HUES48 (cell line): ENCODE measurements at regions not wholly inside any gene's neighbourhood (a gene's known extent, or its start where the extent isn't known, plus 50 kb on each side); places are given as distances from the start of the nearest gene placed in this dataset.

ENCODE experiments used
- H3K27ac ChIP-seq: one replicate; pipeline ENCODE4 v1.7.0; 2013; ENCODE audit warnings: low read depth, low read length, inconsistent platforms
- H3K27me3 ChIP-seq: 2 replicates; pipeline ENCODE4 v1.6.1; 2013; ENCODE audit warnings: mild to moderate bottlenecking, low read length; ENCODE audit not compliant: control insufficient read depth, insufficient read depth
- H3K36me3 ChIP-seq: 2 replicates; pipeline ENCODE4 v1.6.1; 2013; ENCODE audit warnings: low read length; ENCODE audit not compliant: control insufficient read depth, insufficient read depth
- H3K4me1 ChIP-seq: 2 replicates; pipeline ENCODE4 v1.6.1; 2013; ENCODE audit warnings: mild to moderate bottlenecking, low read length; ENCODE audit not compliant: control insufficient read depth, insufficient read depth
- H3K4me3 ChIP-seq: 2 replicates; pipeline ENCODE4 v1.5.1; 2013; ENCODE audit warnings: mild to moderate bottlenecking, low read depth, low read length
- H3K9ac ChIP-seq: 2 replicates; pipeline ENCODE4 v1.6.1; 2013; ENCODE audit warnings: mild to moderate bottlenecking, low read depth, low read length, moderate library complexity
- H3K9me3 ChIP-seq: 2 replicates; pipeline ENCODE4 v1.6.1; 2013; ENCODE audit warnings: low read length; ENCODE audit not compliant: control insufficient read depth, insufficient read depth

DNA sequence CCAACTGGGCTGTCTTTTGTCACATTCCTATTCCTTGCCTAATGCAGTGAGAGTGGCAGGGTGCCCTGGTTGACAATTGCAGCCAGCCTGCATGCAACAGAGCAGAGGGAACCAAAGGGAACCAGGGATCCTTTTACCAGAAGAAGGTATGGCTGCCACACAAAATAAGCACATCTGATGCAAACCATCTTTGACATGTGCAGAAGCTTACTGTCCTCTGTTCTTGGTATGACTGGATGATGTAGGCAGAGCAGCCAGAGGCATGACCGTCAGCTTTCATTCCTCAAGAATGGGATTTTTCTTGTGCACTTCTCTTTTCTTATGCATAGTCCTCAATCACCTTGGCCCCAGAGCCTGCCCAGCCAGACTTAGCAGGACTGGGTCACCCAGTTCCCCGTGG is 116.1 kb downstream of the UQCRFS1 start:
- no peaks in the 10 kb centered on the region for H3K27me3 ChIP-seq
- H3K27ac ChIP-seq = no peak overlapping the region

DNA sequence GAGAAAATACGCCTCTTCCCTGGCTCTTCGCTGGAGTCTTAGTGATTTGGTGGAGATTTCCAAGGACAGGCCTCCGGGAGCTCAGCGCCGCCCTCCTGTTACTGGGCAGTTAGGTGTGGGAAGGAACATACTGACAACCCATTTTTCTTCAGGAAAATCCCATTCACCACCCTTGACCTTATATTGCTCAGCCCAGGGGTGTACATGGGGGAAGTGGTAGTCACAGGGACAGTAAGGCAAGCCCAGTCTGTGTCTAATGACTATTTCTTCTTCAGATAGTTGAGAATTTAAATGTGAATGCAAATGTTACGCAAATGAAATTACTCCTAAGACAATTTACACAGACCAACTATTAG is 119.4 kb downstream of the UQCRFS1 start:
- Histone ChIP-seq H3K9me3 (no peaks in the 10 kb centered on the region), H3K27ac (no peak overlapping the region), H3K9ac (no peak overlapping the region), H3K27me3 (no peaks in the 10 kb centered on the region), H3K4me1 (peaks cover 11% of the 10 kb centered on the region), H3K4me3 (no peak overlapping the region), H3K36me3 (no peaks in the 10 kb centered on the region)

More for the DNA sequence above, 116.1 kb downstream of the UQCRFS1 start:
- no peak overlapping the region for H3K4me3 ChIP-seq
- no peaks in the 10 kb centered on the region for H3K4me1 ChIP-seq
- H3K9ac ChIP-seq = no peak overlapping the region
- no peaks in the 10 kb centered on the region for H3K36me3 ChIP-seq
- H3K9me3 ChIP-seq = no peaks in the 10 kb centered on the region

DNA sequence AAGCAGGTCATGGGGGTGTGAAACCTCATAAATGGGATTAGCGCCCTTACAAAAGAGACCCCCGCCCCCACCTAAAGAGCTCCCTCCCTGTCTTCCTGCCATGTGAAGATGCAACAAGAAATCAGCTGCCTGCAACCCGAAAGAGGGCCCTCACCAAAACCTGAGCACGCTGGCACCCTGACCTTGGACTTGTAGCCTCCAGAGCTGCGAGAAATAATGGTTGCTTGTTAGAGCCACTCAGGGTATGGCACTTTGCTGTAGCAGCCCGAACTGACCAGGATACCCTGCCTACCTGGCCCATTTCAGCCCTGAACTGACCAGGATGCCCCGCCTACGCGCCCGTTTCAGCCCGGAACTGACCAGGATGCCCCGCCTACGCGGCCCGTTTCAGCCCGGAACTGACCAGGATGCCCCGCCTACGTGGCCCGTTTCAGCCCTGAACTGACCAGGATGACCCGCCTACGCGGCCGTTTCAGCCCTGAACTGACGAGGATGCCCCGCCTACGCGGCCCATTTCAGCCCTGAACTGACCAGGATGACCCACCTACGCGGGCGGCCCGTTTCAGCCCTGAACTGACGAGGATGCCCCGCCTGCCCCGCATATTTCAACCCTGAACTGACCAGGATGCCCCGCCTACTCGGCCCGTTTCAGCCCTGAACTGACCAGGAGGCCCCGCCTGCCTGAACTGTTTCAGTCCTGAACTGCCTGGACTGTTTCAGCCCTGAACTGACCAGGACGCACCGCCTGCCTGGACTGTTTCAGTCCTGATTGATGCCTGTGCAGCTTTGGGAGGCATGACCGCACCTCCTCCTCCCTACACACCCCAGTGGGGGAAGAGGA is 120.0 kb downstream of the UQCRFS1 start:
- no peak overlapping the region for H3K4me3 ChIP-seq
- peaks cover 11% of the 10 kb centered on the region for H3K4me1 ChIP-seq
- no peaks in the 10 kb centered on the region for H3K9me3 ChIP-seq
- no peak overlapping the region for H3K9ac ChIP-seq
- H3K27ac ChIP-seq = no peak overlapping the region
- H3K36me3 ChIP-seq = no peaks in the 10 kb centered on the region
- H3K27me3 ChIP-seq = no peaks in the 10 kb centered on the region

DNA sequence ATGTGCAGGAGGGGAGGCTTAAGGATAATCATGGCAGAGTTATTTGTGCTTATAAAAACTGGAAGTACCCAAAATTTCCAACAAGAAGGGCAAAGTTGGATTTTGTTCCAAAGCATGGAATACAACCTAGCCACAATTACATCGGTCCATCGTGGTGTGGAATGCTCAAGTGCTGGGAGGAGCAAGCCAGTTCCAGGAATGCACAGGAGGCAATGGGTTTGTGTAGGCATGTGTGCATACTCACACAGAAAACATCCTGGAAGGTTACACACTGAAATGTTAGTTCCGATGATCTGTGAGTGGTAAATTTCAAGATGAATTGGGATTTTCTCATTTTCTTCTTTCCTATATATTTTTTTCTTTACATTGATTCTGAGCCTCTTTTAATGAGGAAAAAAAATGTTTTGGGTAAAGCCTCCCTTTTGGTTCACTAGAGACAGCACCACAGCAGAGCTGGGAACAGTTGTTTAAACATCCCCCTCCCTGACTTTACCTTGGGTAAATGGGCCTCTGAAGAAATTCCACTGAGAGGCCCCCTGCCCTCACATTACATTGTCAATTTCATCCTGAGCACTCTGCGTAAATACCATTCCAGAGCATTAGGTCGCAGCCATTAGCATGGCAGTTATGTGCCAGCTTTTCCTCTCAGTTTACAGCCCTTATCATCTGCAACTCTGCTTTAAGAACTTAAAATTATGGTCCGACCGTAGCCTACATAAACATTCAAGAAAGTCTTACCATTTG is 122.0 kb downstream of the UQCRFS1 start:
- H3K9me3 ChIP-seq = no peaks in the 10 kb centered on the region
- H3K36me3 ChIP-seq = no peaks in the 10 kb centered on the region
- no peak overlapping the region for H3K27ac ChIP-seq
- no peak overlapping the region for H3K4me3 ChIP-seq
- no peaks in the 10 kb centered on the region for H3K27me3 ChIP-seq
- peaks cover 11% of the 10 kb centered on the region for H3K4me1 ChIP-seq
- no peak overlapping the region for H3K9ac ChIP-seq

DNA sequence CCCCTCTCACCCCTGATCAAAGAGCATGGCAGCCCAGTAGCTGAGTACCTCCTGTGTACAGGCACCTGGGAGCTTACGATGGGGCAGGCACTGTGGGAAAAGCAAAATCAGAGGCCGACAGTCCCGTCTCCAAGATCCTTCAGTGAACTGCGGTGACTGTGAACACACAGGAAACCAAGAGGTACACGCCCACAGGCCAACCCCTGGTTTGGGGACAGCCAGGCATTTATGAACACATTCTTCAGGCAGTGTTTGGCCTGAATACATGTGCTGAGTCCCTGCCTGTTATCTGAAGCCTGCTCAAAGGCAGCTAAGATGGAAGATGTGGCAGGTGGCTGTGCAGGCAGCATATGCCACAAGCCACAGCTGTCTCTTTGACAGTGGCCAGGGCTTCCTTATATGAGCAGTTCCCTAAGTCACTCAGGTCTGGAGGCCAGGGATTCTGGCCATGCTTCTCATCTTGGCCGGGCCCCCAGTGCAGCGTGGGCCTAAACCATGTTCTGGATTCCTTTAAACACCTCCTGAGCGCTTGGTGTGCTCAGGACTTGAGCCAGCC is 123.6 kb downstream of the UQCRFS1 start:
- Histone ChIP-seq H3K27me3 (no peaks in the 10 kb centered on the region), H3K9ac (no peak overlapping the region), H3K36me3 (no peaks in the 10 kb centered on the region), H3K4me1 (peaks cover 11% of the 10 kb centered on the region), H3K27ac (no peak overlapping the region), H3K4me3 (no peak overlapping the region), H3K9me3 (no peaks in the 10 kb centered on the region)

DNA sequence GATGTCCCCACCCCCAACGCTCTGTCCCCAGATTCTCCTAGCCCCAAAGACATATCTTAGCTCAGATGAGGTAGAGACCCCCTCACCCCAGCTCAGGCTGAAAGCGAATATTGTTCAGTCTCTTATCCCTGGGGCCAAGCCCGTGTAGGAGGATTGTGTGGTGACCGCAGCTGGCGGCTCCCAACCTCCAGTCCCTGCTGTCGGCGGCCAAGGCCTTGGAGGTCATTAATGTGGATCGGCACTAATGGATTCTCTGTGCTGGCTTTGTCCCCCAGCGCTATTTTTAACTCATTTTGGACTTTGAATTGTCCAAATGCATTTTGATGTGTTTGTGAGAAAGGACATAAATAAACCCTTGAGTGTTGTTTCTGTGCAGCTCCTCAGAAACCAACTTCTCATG is 124.2 kb downstream of the UQCRFS1 start:
- Histone ChIP-seq H3K27me3 (no peaks in the 10 kb centered on the region), H3K9me3 (no peaks in the 10 kb centered on the region), H3K27ac (no peak overlapping the region), H3K36me3 (no peaks in the 10 kb centered on the region), H3K4me1 (peaks cover 11% of the 10 kb centered on the region), H3K9ac (no peak overlapping the region), H3K4me3 (no peak overlapping the region)

DNA sequence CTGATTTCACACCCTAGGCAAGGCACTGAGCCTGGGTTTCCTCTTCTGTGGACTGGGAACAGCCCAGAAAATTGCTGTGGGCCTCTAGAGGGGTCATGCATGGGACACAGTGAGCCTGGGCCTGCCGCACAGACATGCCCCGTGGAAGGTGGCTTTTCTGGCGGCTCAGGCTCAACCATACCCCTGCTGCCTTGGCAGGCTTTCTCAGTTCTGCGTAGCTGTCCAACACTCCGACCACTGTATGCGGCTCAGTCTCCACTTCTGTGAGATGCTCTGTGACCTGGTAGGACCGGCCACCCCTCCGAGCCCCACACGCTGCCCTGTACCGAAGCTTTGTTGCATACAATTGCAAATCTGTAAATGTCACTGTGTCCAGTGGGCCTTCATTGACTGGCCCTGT is 126.3 kb downstream of the UQCRFS1 start:
- Histone ChIP-seq H3K9ac (no peak overlapping the region), H3K4me3 (no peak overlapping the region), H3K4me1 (peaks cover 23% of the 10 kb centered on the region), H3K36me3 (no peaks in the 10 kb centered on the region), H3K27ac (no peak overlapping the region), H3K27me3 (no peaks in the 10 kb centered on the region), H3K9me3 (no peaks in the 10 kb centered on the region)

DNA sequence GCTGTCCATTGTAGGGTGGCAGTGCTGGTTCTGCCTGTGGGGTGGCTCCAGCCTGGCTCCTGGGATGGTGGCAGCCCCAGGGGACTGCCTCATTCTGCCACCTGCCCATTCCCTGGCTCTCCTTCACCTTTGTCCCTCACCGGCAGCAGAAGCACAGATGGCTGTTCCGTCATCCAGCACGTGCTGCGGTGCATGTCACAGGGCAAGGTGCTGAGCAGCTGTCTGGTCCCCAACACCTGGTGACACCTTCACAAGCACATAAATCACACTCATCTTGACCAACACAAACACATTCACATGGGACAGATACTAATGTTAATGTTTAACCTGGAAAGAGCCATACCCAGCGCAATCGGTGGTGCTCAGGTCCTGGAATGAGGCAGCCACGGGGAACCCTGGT is 126.8 kb downstream of the UQCRFS1 start:
- H3K9ac ChIP-seq = no peak overlapping the region
- H3K9me3 ChIP-seq = no peaks in the 10 kb centered on the region
- no peaks in the 10 kb centered on the region for H3K27me3 ChIP-seq
- peaks cover 19% of the 10 kb centered on the region for H3K4me1 ChIP-seq
- H3K36me3 ChIP-seq = no peaks in the 10 kb centered on the region
- H3K4me3 ChIP-seq = no peak overlapping the region
- H3K27ac ChIP-seq = no peak overlapping the region

DNA sequence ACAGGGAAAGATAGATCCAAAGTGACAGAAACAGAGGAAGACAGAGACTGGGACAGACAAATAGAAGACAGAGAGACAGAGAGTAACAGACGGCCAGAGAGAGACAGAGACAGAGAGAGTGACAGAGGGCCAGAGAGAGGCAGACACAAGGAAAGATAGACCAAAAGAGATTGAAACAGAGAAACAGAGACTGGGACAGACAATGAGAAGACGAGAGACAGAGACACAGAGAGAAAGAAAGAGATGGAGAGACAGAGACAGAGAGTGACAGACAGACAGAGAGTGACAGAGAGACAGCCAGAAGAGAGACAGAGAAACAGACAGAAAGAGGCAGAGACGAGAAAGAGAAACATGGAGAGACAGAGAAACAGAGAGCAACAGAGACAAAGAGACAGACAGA is 127.3 kb downstream of the UQCRFS1 start:
- H3K27ac ChIP-seq = no peak overlapping the region
- no peaks in the 10 kb centered on the region for H3K9me3 ChIP-seq
- peaks cover 14% of the 10 kb centered on the region for H3K4me1 ChIP-seq
- H3K9ac ChIP-seq = no peak overlapping the region
- no peaks in the 10 kb centered on the region for H3K27me3 ChIP-seq
- H3K4me3 ChIP-seq = no peak overlapping the region
- no peaks in the 10 kb centered on the region for H3K36me3 ChIP-seq

DNA sequence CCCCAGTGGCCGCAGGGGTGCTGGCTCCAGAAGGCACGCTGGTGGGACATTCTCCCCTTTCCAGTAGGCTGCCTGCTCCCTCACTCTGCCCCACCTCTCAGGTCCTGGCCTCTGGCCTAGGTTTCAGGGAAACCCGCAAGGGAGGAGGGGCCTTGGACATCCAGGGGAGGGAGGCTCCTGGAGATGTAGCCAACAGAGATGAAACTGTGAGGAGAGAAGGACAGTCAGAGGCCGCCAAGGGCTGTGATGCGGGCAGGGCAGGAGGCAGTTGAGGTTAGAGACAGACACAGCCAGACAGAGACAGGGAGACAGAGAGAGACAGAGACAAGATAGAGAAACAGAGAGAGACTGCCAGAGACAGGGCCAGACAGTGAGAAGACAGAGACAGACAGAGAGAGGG is 127.7 kb downstream of the UQCRFS1 start:
- Histone ChIP-seq H3K9me3 (no peaks in the 10 kb centered on the region), H3K4me3 (no peak overlapping the region), H3K4me1 (peaks cover 12% of the 10 kb centered on the region), H3K27me3 (no peaks in the 10 kb centered on the region), H3K9ac (no peak overlapping the region), H3K36me3 (no peaks in the 10 kb centered on the region), H3K27ac (no peak overlapping the region)

DNA sequence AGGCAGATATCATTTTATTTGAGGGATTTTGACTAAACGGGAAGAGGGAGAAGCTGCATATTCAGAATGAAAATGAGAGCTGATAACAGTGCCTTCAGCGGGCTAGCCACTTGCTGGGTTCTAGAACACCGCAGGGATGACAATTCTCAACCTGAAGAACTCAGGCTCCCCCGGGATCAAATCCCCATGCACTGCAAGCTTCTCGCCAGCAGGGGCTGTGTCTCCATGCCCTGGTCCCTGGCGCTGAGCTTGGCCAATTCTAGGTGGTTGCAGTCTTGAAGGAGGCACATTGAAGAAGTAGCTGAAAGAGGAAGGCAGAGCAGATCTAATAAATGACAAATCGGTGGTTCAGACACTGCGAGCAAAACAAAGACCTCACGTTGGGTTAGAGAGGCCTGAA is 128.7 kb downstream of the UQCRFS1 start:
- H3K4me3 ChIP-seq = no peak overlapping the region
- H3K9me3 ChIP-seq = no peaks in the 10 kb centered on the region
- H3K27me3 ChIP-seq = no peaks in the 10 kb centered on the region
- no peak overlapping the region for H3K9ac ChIP-seq
- H3K36me3 ChIP-seq = no peaks in the 10 kb centered on the region
- peaks cover 20% of the 10 kb centered on the region for H3K4me1 ChIP-seq
- no peak overlapping the region for H3K27ac ChIP-seq
